HUES6 (cell line): ENCODE measurements at regions not wholly inside any gene's neighbourhood (a gene's known extent, or its start where the extent isn't known, plus 50 kb on each side); places are given as distances from the start of the nearest gene placed in this dataset.

Experiments
- H3K27ac ChIP-seq: 2 replicates; pipeline ENCODE4 v1.7.0; 2013; ENCODE audit warnings: low read depth, mild to moderate bottlenecking, low read length, inconsistent platforms
- H3K27me3 ChIP-seq: 2 replicates; pipeline ENCODE4 v1.6.1; 2013; ENCODE audit warnings: low read length; ENCODE audit not compliant: control insufficient read depth, insufficient read depth
- H3K36me3 ChIP-seq: 2 replicates; pipeline ENCODE4 v1.6.1; 2013; ENCODE audit warnings: low read length; ENCODE audit not compliant: control insufficient read depth, insufficient read depth
- H3K4me1 ChIP-seq: 2 replicates; pipeline ENCODE4 v1.6.1; 2013; ENCODE audit warnings: low read length; ENCODE audit not compliant: control insufficient read depth, insufficient read depth
- H3K4me3 ChIP-seq: 2 replicates; pipeline ENCODE4 v1.5.1; 2013; ENCODE audit warnings: low read depth, low read length
- H3K9ac ChIP-seq: one replicate; pipeline ENCODE4 v1.6.1; 2013; ENCODE audit warnings: mild to moderate bottlenecking, low read length
- H3K9me3 ChIP-seq: 2 replicates; pipeline ENCODE4 v1.6.1; 2013; ENCODE audit warnings: low read depth, low read length; ENCODE audit not compliant: control insufficient read depth, insufficient read depth

DNA sequence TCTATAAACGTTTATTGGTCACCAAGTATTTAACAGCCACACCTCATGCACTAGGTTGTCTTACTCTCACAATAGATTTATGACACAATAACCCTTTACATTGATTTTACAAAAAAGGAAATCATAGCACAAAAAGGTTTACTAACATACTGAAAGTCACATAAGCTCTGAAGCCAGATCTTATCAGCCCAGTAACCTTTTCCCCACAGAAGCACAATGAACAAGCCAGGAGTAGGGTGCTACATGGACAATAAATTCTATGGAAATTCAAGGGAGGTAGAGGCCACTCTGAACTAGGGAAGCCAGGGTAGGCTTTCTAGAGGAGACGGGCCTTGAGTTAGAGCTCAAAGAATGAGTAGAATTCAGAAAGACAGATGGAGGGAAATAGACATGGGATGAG lies 633.5 kb upstream of the CADM1 start:
- Histone ChIP-seq H3K36me3 (no peaks in the 10 kb centered on the region), H3K4me1 (peaks cover 11% of the 10 kb centered on the region), H3K27me3 (no peaks in the 10 kb centered on the region), H3K27ac (no peak overlapping the region), H3K4me3 (no peak overlapping the region), H3K9ac (no peak overlapping the region), H3K9me3 (no peaks in the 10 kb centered on the region)

DNA sequence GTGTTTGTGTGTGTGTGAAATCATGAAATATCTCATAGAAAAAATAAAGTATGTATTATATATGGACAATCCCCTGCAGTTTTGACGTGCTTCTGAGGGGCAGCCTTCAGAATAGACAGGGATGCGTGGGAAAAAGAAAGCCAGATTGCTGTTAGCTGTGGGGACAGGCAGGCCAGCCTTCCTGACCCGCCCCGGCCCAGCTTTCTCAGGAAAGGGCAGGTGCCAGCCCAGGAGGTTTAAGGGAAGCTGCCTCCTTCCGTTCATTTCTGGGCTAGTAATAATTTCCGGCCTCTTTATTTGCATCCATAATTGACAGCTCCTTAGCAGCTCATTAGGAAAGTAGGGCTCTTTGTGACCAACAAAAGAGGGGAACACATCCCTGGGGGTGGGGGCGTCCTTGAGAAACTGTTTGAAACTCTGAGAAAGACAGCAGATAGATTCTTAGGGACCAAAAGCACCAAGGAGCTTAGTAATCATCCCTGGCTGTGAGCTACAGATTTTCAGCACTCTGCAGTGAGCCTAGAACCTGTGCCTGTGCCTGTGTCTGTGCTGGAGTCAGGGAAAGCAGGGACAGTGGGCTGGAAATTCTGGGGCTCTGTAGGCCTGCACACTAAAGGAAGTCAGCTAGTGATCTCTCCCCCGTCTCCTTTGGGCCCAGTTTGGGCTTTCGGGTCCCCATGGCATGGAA lies 632.9 kb upstream of the CADM1 start:
- no peak overlapping the region for H3K4me3 ChIP-seq
- H3K27ac ChIP-seq = no peak overlapping the region
- H3K27me3 ChIP-seq = no peaks in the 10 kb centered on the region

DNA sequence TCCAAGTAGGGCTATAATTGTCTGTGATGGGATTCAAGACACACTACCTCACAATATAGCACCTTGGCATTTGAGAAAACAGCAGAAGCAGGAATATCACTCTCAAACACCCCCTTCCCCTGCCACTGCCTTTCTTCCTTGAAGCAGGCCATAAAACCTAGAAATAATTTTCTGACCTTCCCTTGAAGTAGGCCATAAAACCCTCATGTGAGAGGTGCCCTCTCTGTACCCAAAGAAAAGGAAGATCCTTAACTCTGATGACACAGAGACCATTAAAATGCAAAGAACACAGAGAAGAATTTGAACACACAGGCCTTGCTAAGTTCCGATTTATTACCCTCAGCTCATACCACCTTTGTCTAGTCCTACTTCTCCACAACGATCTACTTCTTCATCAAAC lies 631.7 kb upstream of the CADM1 start:
- H3K27me3 ChIP-seq = no peaks in the 10 kb centered on the region
- no peaks in the 10 kb centered on the region for H3K9me3 ChIP-seq
- H3K27ac ChIP-seq = no peak overlapping the region
- H3K4me3 ChIP-seq = no peak overlapping the region
- peaks cover 11% of the 10 kb centered on the region for H3K4me1 ChIP-seq
- H3K9ac ChIP-seq = no peak overlapping the region
- no peaks in the 10 kb centered on the region for H3K36me3 ChIP-seq

More for the DNA sequence above, 632.9 kb upstream of the CADM1 start:
- H3K9ac ChIP-seq = no peak overlapping the region
- H3K9me3 ChIP-seq = no peaks in the 10 kb centered on the region
- peaks cover 11% of the 10 kb centered on the region for H3K4me1 ChIP-seq
- H3K36me3 ChIP-seq = no peaks in the 10 kb centered on the region

DNA sequence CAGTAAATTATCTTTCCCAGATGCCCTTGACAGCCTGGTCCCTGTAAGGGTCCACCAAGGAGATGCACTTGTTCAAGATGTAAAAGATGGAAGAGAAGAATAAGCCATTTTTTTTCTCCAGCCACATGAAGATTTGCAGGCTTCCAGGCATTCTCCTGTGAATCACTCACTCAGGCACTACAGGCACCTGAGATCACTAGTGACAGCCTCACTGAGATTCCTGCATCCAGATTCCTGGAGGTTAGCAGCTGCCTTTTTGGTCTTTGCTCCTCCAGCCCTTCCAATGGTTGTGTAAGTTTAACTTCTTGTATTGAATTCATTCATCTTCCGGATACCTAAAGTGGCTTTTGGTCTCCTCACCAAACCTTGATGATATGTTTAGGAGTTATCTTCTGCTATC lies 630.2 kb upstream of the CADM1 start:
- no peaks in the 10 kb centered on the region for H3K27me3 ChIP-seq

DNA sequence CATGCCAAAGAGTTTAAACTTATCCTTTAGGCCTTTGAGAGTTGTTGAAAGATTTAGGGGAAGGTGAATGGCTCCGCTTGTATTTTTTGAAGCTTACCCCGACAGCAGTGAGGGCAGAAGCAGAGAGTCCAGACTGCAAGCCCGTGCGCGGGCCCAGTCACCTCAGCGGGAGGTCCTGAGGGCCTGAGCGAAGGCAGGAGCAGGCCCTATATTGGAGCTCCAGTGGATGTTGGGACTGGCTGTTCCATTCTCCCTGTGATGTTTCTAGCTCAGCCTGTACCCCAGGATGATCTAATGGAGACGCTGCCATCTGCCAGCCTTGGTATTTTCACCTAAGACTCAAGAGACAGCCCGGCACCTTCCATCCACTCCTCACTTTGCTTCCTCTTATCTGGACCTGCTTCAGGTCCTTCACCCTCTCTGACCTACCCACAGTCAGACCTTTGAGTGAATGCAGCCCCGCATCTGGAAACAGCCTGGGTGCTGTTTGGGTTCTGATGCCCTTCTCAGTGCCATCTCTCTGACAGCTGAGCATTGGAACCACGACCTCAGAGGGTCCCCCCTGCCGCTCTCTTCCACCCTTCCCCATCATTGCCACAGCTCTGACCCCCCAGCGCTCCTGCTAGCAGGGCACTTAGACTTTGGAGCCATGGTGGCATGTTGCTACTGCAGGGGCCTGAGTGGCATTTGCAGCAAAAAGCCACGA lies 628.2 kb upstream of the CADM1 start:
- no peak overlapping the region for H3K4me3 ChIP-seq
- H3K36me3 ChIP-seq = no peaks in the 10 kb centered on the region
- no peak overlapping the region for H3K9ac ChIP-seq
- no peak overlapping the region for H3K27ac ChIP-seq
- no peaks in the 10 kb centered on the region for H3K27me3 ChIP-seq
- H3K9me3 ChIP-seq = no peaks in the 10 kb centered on the region
- H3K4me1 ChIP-seq = peaks cover 8% of the 10 kb centered on the region

More for the DNA sequence above, 630.2 kb upstream of the CADM1 start:
- H3K4me1 ChIP-seq = peaks cover 11% of the 10 kb centered on the region
- no peak overlapping the region for H3K9ac ChIP-seq
- no peaks in the 10 kb centered on the region for H3K36me3 ChIP-seq
- no peak overlapping the region for H3K4me3 ChIP-seq
- no peaks in the 10 kb centered on the region for H3K9me3 ChIP-seq
- H3K27ac ChIP-seq = no peak overlapping the region

DNA sequence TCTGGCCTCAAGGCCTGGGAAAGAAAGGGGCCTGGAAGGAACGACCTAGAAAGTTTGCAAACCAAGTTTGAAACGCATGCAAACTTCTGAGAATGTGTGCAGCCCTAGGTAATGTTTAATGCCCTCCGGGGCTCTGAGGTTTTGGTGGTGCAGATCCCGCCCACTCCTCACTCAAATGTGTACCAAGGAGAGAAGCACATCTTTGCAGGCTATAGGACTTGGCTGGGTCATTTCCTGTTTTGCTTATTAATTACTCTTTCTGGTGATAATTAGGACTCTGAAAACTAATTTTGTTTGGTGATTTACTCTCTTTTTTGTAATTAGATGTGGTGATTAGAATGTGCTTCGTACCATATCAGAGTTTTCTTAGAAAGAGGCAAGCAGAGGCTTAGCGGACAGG lies 625.9 kb upstream of the CADM1 start:
- Histone ChIP-seq H3K9me3 (no peaks in the 10 kb centered on the region), H3K36me3 (no peaks in the 10 kb centered on the region), H3K27ac (no peak overlapping the region)

DNA sequence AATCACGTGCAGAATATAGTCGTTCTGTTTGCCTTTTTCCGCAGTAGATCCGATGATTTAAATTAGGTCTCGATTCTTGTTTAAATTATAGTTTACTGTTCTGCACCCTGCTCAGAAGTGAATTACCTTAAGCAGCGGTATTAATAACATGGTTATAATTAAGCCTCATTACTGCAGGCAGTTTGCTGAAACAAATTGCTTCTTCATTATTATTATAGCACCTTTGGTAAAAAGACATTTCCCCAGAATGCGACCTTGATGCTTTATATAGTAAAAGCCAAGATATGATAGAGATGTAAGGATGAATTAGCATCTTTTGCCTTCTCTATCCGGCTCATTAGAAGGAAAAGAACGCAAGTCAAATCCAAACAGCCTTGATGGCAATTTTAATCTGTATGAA lies 625.2 kb upstream of the CADM1 start:
- Histone ChIP-seq H3K4me3 (no peak overlapping the region), H3K4me1 (no peaks in the 10 kb centered on the region), H3K36me3 (no peaks in the 10 kb centered on the region), H3K27me3 (no peaks in the 10 kb centered on the region), H3K9ac (no peak overlapping the region), H3K9me3 (no peaks in the 10 kb centered on the region), H3K27ac (no peak overlapping the region)

More for the DNA sequence above, 625.9 kb upstream of the CADM1 start:
- Histone ChIP-seq H3K4me1 (no peaks in the 10 kb centered on the region), H3K27me3 (no peaks in the 10 kb centered on the region), H3K9ac (no peak overlapping the region), H3K4me3 (no peak overlapping the region)

DNA sequence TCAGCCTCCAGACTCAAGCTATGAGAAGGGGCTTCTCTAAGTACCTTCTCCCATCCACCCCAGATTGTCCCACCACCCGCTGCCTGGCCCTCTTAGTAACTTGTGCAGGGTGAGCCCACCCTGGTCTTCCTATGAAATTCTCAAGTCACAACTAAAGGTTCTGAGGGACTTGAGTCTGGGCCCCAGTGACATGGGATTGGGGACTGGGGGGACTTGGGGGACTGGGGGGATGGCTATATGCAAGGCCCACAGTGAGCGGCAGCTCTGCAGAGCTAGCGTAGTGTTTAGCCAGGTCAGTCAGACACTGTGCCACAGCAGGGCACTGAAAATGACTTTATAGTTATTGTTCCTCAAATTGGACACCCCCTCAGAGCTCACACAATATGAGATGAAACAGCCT lies 622.3 kb upstream of the CADM1 start:
- Histone ChIP-seq H3K9me3 (no peaks in the 10 kb centered on the region), H3K4me3 (no peak overlapping the region)

DNA sequence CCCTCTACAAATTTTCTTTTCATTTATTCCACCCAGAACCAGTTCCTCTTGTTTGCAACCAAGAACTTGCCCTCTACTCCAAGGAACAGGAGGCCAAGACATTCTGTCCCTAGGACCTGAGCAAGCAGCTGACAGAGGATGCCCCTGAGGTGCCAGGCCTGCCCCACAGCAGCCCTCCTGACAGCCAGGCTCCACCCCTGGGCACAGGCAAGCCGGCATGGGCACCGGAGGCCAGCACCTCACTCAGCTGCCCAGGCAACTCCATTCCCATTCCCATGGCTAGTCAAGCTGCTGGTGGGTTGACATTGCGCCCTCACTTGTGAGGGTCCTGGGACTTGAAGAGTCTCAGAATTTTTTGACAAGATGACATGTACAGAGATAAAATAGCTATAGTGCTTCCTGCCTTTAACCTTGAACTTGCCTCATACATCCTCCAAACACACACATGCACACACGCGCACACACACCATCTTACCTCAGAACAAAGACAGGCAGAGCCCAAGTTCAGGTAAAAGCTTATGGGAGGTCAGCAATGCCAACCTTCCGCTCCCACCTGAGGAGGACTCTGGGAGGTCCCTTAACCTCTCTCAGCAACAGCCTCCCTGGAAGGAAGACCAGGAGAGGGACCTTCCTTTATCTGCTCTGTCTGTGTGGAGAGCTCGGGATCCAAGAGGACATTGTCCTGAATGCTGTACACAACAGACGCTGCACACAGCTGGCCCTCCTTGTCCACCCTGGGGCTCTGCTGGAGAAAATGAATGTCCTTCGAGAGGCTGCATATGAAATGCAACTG lies 620.9 kb upstream of the CADM1 start:
- Histone ChIP-seq H3K4me1 (no peaks in the 10 kb centered on the region), H3K27ac (no peak overlapping the region), H3K4me3 (no peak overlapping the region), H3K9me3 (no peaks in the 10 kb centered on the region), H3K36me3 (no peaks in the 10 kb centered on the region), H3K9ac (no peak overlapping the region), H3K27me3 (no peaks in the 10 kb centered on the region)

More for the DNA sequence above, 622.3 kb upstream of the CADM1 start:
- H3K36me3 ChIP-seq = no peaks in the 10 kb centered on the region
- no peaks in the 10 kb centered on the region for H3K4me1 ChIP-seq
- H3K9ac ChIP-seq = no peak overlapping the region
- no peaks in the 10 kb centered on the region for H3K27me3 ChIP-seq
- no peak overlapping the region for H3K27ac ChIP-seq

DNA sequence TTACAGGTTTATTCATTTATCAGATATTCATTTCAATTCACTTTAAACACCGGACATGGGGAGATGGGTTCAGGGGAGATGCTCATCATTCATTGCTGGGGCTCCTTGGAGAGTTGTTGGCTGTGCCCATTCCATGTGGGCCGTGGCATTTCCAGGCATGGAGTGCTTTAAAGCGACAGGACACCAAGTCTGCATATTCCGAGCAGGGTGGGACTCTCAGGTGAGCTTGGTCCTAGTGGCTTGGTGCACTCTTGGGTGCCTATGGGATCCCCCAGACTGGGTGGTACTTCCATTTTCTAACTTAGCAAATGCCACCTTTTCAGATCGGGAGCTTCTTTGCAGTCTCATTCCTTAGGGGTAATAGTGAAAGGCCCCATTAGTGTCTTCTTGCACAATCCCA lies 619.5 kb upstream of the CADM1 start:
- no peaks in the 10 kb centered on the region for H3K36me3 ChIP-seq
- no peaks in the 10 kb centered on the region for H3K27me3 ChIP-seq
- H3K9me3 ChIP-seq = no peaks in the 10 kb centered on the region
- H3K4me3 ChIP-seq = no peak overlapping the region
- H3K27ac ChIP-seq = no peak overlapping the region
- no peak overlapping the region for H3K9ac ChIP-seq
- H3K4me1 ChIP-seq = no peaks in the 10 kb centered on the region
